ENCODE measurements at regions not wholly inside any gene's neighbourhood (a gene's known extent, or its start where the extent isn't known, plus 50 kb on each side); places are given as distances from the start of the nearest gene placed in this dataset.
"Not testable (repeated sequence)": the region's sequence is repeated elsewhere in the genome, so short reads cannot be mapped to it uniquely, and the experiment has no call there.

- ChIA-PET CTCF (no interaction called here), POLR2A (no interaction called here)
These were observed 606.8 kb upstream of the CDH11 start for GRCh38 chr16:65728652-65729051.

- CTCF ChIA-PET, result no interaction called here
- POLR2A ChIA-PET, result no interaction called here
These were observed 606.3 kb upstream of the CDH11 start for GRCh38 chr16:65728167-65728566.

- ChIA-PET CTCF (no interaction called here), POLR2A (no interaction called here)
These were observed 605.8 kb upstream of the CDH11 start for GRCh38 chr16:65727534-65728137.

- POLR2A ChIA-PET, result no interaction called here
These were observed 603.4 kb upstream of the CDH11 start for GRCh38 chr16:65725156-65725845.

GRCh38 chr16:65722429-65722828 lies 600.6 kb upstream of the CDH11 start:
- ChIA-PET CTCF (no interaction called here), POLR2A (no interaction called here)

More at GRCh38 chr16:65725156-65725845, 603.4 kb upstream of the CDH11 start:
- CTCF ChIA-PET, result no interaction called here

- ChIA-PET POLR2A (no interaction called here), CTCF (no interaction called here)
These were observed 596.0 kb upstream of the CDH11 start for GRCh38 chr16:65717846-65718245.

- CTCF ChIA-PET, result no interaction called here
- POLR2A ChIA-PET, result no interaction called here
These were observed 595.2 kb upstream of the CDH11 start for GRCh38 chr16:65716737-65717700.

- ChIA-PET POLR2A (no interaction called here), CTCF (no interaction called here)
These were observed 591.4 kb upstream of the CDH11 start for GRCh38 chr16:65713181-65713808.

- ChIA-PET POLR2A (no interaction called here), CTCF (no interaction called here)
These were observed 588.2 kb upstream of the CDH11 start for GRCh38 chr16:65710107-65710506.

- ChIA-PET CTCF (no interaction called here), POLR2A (no interaction called here)
These were observed 583.0 kb upstream of the CDH11 start for GRCh38 chr16:65704866-65705265.

GRCh38 chr16:65702707-65703402 lies 581.0 kb upstream of the CDH11 start:
- ChIA-PET POLR2A (no interaction called here), CTCF (no interaction called here)

- ChIA-PET CTCF (no interaction called here), POLR2A (no interaction called here)
These were observed 578.7 kb upstream of the CDH11 start for GRCh38 chr16:65700596-65700995.

- ChIA-PET POLR2A (no interaction called here), CTCF (no interaction called here)
These were observed 577.0 kb upstream of the CDH11 start for GRCh38 chr16:65698791-65699321.

- ChIA-PET POLR2A (no interaction called here), CTCF (no interaction called here)
These were observed 575.7 kb upstream of the CDH11 start for GRCh38 chr16:65697521-65697920.

GRCh38 chr16:65697065-65697464 lies 575.2 kb upstream of the CDH11 start:
- ChIA-PET CTCF (no interaction called here), POLR2A (no interaction called here)

- POLR2A ChIA-PET, CTCF ChIA-PET: not testable (repeated sequence)
These were observed 570.0 kb upstream of the CDH11 start for GRCh38 chr16:65691846-65692245.

GRCh38 chr16:65689726-65690125 lies 567.9 kb upstream of the CDH11 start:
- POLR2A ChIA-PET, result no interaction called here

GRCh38 chr16:65688301-65688700 lies 566.4 kb upstream of the CDH11 start:
- ChIA-PET POLR2A (no interaction called here), CTCF (no interaction called here)

More at GRCh38 chr16:65689726-65690125, 567.9 kb upstream of the CDH11 start:
- CTCF ChIA-PET, result no interaction called here

GRCh38 chr16:65684230-65684629 lies 562.4 kb upstream of the CDH11 start:
- ChIA-PET POLR2A (no interaction called here), CTCF (no interaction called here)

- ChIA-PET POLR2A (no interaction called here), CTCF (no interaction called here)
These were observed 559.5 kb upstream of the CDH11 start for GRCh38 chr16:65681406-65681805.
